PC-3 (cell line): ENCODE measurements at regions not wholly inside any gene's neighbourhood (a gene's known extent, or its start where the extent isn't known, plus 50 kb on each side); places are given as distances from the start of the nearest gene placed in this dataset.

ENCODE experiments used
- ATAC-seq: fragments of 200-7000 bp; cut with Tn5 transposase; 2 replicates; pipeline ENCODE4 v1.9.1; 2020; ENCODE audit warnings: mild to moderate bottlenecking, moderate library complexity
- BruUV-seq: library from RNA; stranded (reverse); fragments of 400-500 nt; replicated peaks from 2 replicates; lab custom pipeline; 2021; lab: Mats Ljungman, UMichigan
- CTCF ChIA-PET: fragments of 300-600 bp; sonication (Branson Sonifier 250); formaldehyde crosslinking; loops from one replicate; lab custom pipeline; 2022; ENCODE audit warnings: antibody characterized with exemption; lab: Charles Lee
- POLR2A ChIA-PET: fragments of 300-600 bp; sonication (Branson Sonifier 250); formaldehyde crosslinking; loops from one replicate; lab custom pipeline; 2022; ENCODE audit warnings: antibody characterized with exemption; ENCODE audit not compliant: unreplicated experiment; lab: Charles Lee
- DNase-seq: peaks from one replicate; pipeline ENCODE4 v3.0.0-alpha.2; 2015
- H2AFZ ChIP-seq: fragments of 300-600 bp; sonication (generic); 2 replicates; pipeline ENCODE4 v1.6.0; 2016; ENCODE audit warnings: antibody characterized with exemption, low read length
- H3F3A ChIP-seq: fragments of 300-600 bp; sonication (generic); one replicate; pipeline ENCODE4 v1.6.0; 2017; ENCODE audit warnings: antibody characterized with exemption, low read length, control low read depth, mild to moderate bottlenecking; ENCODE audit not compliant: unreplicated experiment
- H3K27ac ChIP-seq: fragments of 300-600 bp; sonication (generic); 2 replicates; pipeline ENCODE4 v1.5.1; 2016; ENCODE audit warnings: mild to moderate bottlenecking, low read length
- H3K27me3 ChIP-seq: fragments of 300-600 bp; sonication (generic); 2 replicates; pipeline ENCODE4 v1.6.1; 2016; ENCODE audit warnings: low read length, mixed read lengths
- H3K36me3 ChIP-seq: fragments of 300-600 bp; sonication (generic); 2 replicates; pipeline ENCODE4 v1.6.1; 2016; ENCODE audit warnings: low read depth, mixed run types, low read length, mixed read lengths
- H3K4me1 ChIP-seq: fragments of 300-600 bp; sonication (generic); 2 replicates; pipeline ENCODE4 v1.5.1; 2016; ENCODE audit warnings: low read length; ENCODE audit not compliant: insufficient read depth
- H3K4me2 ChIP-seq: fragments of 300-600 bp; sonication (generic); 2 replicates; pipeline ENCODE4 v1.6.0; 2016; ENCODE audit warnings: low read length
- H3K4me3 ChIP-seq: fragments of 300-600 bp; sonication (generic); 2 replicates; pipeline ENCODE4 v1.5.1; 2016; ENCODE audit warnings: mild to moderate bottlenecking, low read length, mixed read lengths
- H3K79me2 ChIP-seq: fragments of 300-600 bp; sonication (generic); 2 replicates; pipeline ENCODE4 v1.6.1; 2017; ENCODE audit warnings: low read length, mixed read lengths
- H3K9ac ChIP-seq: fragments of 300-600 bp; sonication (generic); 2 replicates; pipeline ENCODE4 v1.6.0; 2016; ENCODE audit warnings: mild to moderate bottlenecking, low read length
- H3K9me2 ChIP-seq: fragments of 300-600 bp; sonication (generic); replicated peaks from 2 replicates; pipeline ENCODE4 v1.6.1; 2016; ENCODE audit warnings: mixed run types, low read length, mixed read lengths
- H3K9me3 ChIP-seq: fragments of 300-600 bp; sonication (generic); 2 replicates; pipeline ENCODE4 v1.6.1; 2016; ENCODE audit warnings: low read length, mixed read lengths
- H4K20me1 ChIP-seq: fragments of 300-600 bp; sonication (generic); 2 replicates; pipeline ENCODE4 v1.6.1; 2016; ENCODE audit warnings: low read length, mixed read lengths
- CTCF ChIP-seq: fragments of 300-600 bp; sonication (generic); conservative IDR thresholded peaks from 2 replicates; pipeline ENCODE4 v1.5.1; 2017; ENCODE audit warnings: antibody characterized with exemption, low read depth, mild to moderate bottlenecking, low read length
- EZH2 ChIP-seq: fragments of 300-600 bp; sonication (generic); IDR thresholded peaks from one replicate; pipeline ENCODE4 v1.6.1; 2017; ENCODE audit warnings: antibody characterized with exemption, mild to moderate bottlenecking, low read length; ENCODE audit not compliant: unreplicated experiment
- EZH2phosphoT487 ChIP-seq: fragments of 300-600 bp; sonication (generic); IDR thresholded peaks from 2 replicates; pipeline ENCODE4 v1.6.1; 2018; ENCODE audit warnings: mild to moderate bottlenecking, antibody characterized with exemption, low read length, borderline replicate concordance
- intact Hi-C: fragments of 100-400 bp; cut with micrococcal nuclease; formaldehyde crosslinking; loops from 2 replicates; pipeline ENCODE4 v1.9.0; 2023

GRCh38 chr2:47237375-47238334 lies 61.3 kb upstream of the CALM2 start:
- H3K9me2 ChIP-seq: no peaks in the 10 kb centered on the region
- H3K27me3 ChIP-seq: no peaks in the 10 kb centered on the region
- no peaks in the 10 kb centered on the region for H3K36me3 ChIP-seq
- no TSS peak for BruUV-seq
- no peak overlapping the region for H3K9ac ChIP-seq
- no peak overlapping the region for H2AFZ ChIP-seq
- intact Hi-C loops: no loop called here
- H3K79me2 ChIP-seq: no peaks in the 10 kb centered on the region
- no peaks in the 10 kb centered on the region for H3F3A ChIP-seq
- ChIA-PET CTCF (no interaction called here), POLR2A (no interaction called here)
- no peak for ATAC-seq
- no peaks in the 10 kb centered on the region for H3K9me3 ChIP-seq
- no peak overlapping the region for H3K4me3 ChIP-seq
- H3K27ac ChIP-seq: no peak overlapping the region
- DNase-seq: no peak
- no peak overlapping the region for H3K4me2 ChIP-seq
- 0 out of 2 replicates have a peak, but pooled peaks cover 5% of the 10 kb centered on the region for H3K4me1 ChIP-seq
- TF ChIP-seq CTCF: no peak
- TF ChIP-seq EZH2: no peak
- TF ChIP-seq EZH2phosphoT487: no peak
- no peaks in the 10 kb centered on the region for H4K20me1 ChIP-seq

DNA sequence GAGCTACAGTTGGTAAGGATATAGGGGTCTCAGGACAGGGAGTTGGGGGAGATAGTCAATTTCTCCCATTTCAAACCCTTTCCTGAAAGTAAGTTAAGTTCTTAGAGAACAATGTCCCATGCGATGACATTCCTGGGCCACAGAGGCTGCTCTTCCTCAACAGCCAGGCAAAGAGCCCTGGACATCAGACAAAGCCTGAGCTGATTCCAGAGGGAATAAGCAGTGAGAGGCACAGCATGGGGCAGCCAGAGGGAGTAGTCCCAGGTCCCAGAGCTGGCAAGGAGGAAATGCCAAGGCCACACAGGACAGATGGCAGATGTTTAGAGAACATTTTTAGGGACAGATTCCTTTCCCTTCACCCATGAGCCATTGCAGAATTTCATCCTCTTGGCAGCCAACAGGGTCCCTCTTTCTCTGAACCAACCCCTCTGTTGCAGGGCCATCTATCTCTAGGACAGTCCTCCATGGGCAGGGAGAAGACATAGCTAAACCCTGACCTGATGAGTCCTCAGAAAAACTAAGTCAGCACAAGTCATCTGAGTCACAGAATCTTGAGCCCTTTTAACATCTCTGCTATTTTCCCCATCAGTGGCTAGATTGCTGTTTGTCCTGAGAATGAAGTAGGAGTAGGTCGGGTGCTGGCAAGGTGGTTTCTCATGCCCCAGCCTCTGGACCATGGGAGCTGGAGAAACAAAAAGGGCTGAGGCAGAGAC lies 60.3 kb upstream of the CALM2 start:
- Histone ChIP-seq H2AFZ (no peak overlapping the region), H4K20me1 (no peaks in the 10 kb centered on the region), H3K36me3 (no peaks in the 10 kb centered on the region), H3K9me2 (no peaks in the 10 kb centered on the region), H3K4me1 (0 out of 2 replicates have a peak, but pooled peaks cover 7% of the 10 kb centered on the region), H3K27ac (no peak overlapping the region), H3K9ac (no peak overlapping the region), H3K27me3 (no peaks in the 10 kb centered on the region), H3K79me2 (no peaks in the 10 kb centered on the region), H3F3A (no peaks in the 10 kb centered on the region), H3K9me3 (no peaks in the 10 kb centered on the region), H3K4me3 (no peak overlapping the region), H3K4me2 (no peak overlapping the region)
- DNase-seq (no peak), ATAC-seq (no peak)
- TF ChIP-seq CTCF: no peak
- TF ChIP-seq EZH2phosphoT487: no peak
- no peak for TF ChIP-seq EZH2
- ChIA-PET CTCF (no interaction called here), POLR2A (no interaction called here)
- intact Hi-C loops: no loop called here
- BruUV-seq: no TSS peak
